Smooth muscle cell (in vitro differentiated cells): ENCODE measurements at regions not wholly inside any gene's neighbourhood (a gene's known extent, or its start where the extent isn't known, plus 50 kb on each side); places are given as distances from the start of the nearest gene placed in this dataset.

Experiments
- DNase-seq: peaks from one replicate; lab custom pipeline; 2025; ENCODE audit not compliant: unreplicated experiment; lab: John Stamatoyannopoulos, UW
- H2AFZ ChIP-seq: fragments of 200-600 bp; sonication (generic); 2 replicates; pipeline ENCODE4 v1.6.0; 2016; ENCODE audit warnings: antibody characterized with exemption, low read depth, mild to moderate bottlenecking
- H3F3A ChIP-seq: fragments of 200-600 bp; sonication (generic); 2 replicates; pipeline ENCODE4 v1.6.0; 2017; ENCODE audit warnings: antibody characterized with exemption, low read depth
- H3K27ac ChIP-seq: fragments of 200-600 bp; sonication (generic); 2 replicates; pipeline ENCODE4 v1.5.1; 2016; ENCODE audit warnings: low read depth, mild to moderate bottlenecking
- H3K27me3 ChIP-seq: fragments of 200-600 bp; sonication (generic); 2 replicates; pipeline ENCODE4 v1.6.1; 2016; ENCODE audit warnings: low read depth, mild to moderate bottlenecking
- H3K36me3 ChIP-seq: fragments of 200-600 bp; sonication (generic); 2 replicates; pipeline ENCODE4 v1.5.1; 2016; ENCODE audit warnings: low read depth
- H3K4me1 ChIP-seq: fragments of 200-600 bp; sonication (generic); 2 replicates; pipeline ENCODE4 v1.5.1; 2016; ENCODE audit warnings: low read depth
- H3K4me2 ChIP-seq: fragments of 200-600 bp; sonication (generic); 2 replicates; pipeline ENCODE4 v1.6.0; 2016; ENCODE audit warnings: mild to moderate bottlenecking
- H3K4me3 ChIP-seq: fragments of 200-600 bp; sonication (generic); 2 replicates; pipeline ENCODE4 v1.5.1; 2016; ENCODE audit warnings: mild to moderate bottlenecking
- H3K79me2 ChIP-seq: fragments of 200-600 bp; sonication (generic); 2 replicates; pipeline ENCODE4 v1.6.0; 2016; ENCODE audit warnings: low read depth, mild to moderate bottlenecking
- H3K9ac ChIP-seq: fragments of 200-600 bp; sonication (generic); 2 replicates; pipeline ENCODE4 v1.6.0; 2016; ENCODE audit warnings: low read depth
- H3K9me3 ChIP-seq: fragments of 200-600 bp; sonication (generic); replicated peaks from 2 replicates; pipeline ENCODE4 v1.5.1; 2016; ENCODE audit warnings: low read depth
- H4K20me1 ChIP-seq: fragments of 200-600 bp; sonication (generic); 2 replicates; pipeline ENCODE4 v1.6.0; 2016; ENCODE audit warnings: low read depth
- CTCF ChIP-seq: fragments of 200-600 bp; sonication (generic); IDR thresholded peaks from 2 replicates; pipeline ENCODE4 v1.5.1; 2017; ENCODE audit warnings: borderline replicate concordance, mild to moderate bottlenecking, antibody characterized with exemption; ENCODE audit not compliant: insufficient read depth, poor library complexity, severe bottlenecking
- WGBS: methylation state at CpG from one replicate; pipeline ENCODE4 v1.1.7; 2016; ENCODE audit warnings: low lambda C conversion rate; 5-methylcytosine and 5-hydroxymethylcytosine counted together

GRCh38 chr10:81303656-81304055, 571.3 kb upstream of the NRG3 start:
- Histone ChIP-seq H3K9me3 (no peaks in the 10 kb centered on the region), H3K79me2 (no peaks in the 10 kb centered on the region), H2AFZ (no peak overlapping the region), H3K9ac (no peak overlapping the region), H3K27ac (no peak overlapping the region), H3K4me3 (no peak overlapping the region), H3K36me3 (no peaks in the 10 kb centered on the region), H3K4me1 (no peaks in the 10 kb centered on the region), H3K27me3 (no peaks in the 10 kb centered on the region), H3F3A (no peaks in the 10 kb centered on the region), H4K20me1 (no peaks in the 10 kb centered on the region), H3K4me2 (no peak overlapping the region)
- DNase-seq, result no peak
- 61% methylated on average over 1 of the region's 1 CpG for WGBS
- TF ChIP-seq CTCF, result no peak

GRCh38 chr10:81306971-81307782, 567.8 kb upstream of the NRG3 start:
- Histone ChIP-seq H3K27ac (no peak overlapping the region), H3K36me3 (no peaks in the 10 kb centered on the region), H3K79me2 (no peaks in the 10 kb centered on the region), H2AFZ (no peak overlapping the region), H3K9ac (no peak overlapping the region), H4K20me1 (no peaks in the 10 kb centered on the region), H3K4me1 (no peaks in the 10 kb centered on the region), H3K4me2 (no peak overlapping the region), H3K9me3 (no peaks in the 10 kb centered on the region), H3F3A (no peaks in the 10 kb centered on the region), H3K4me3 (no peak overlapping the region), H3K27me3 (no peaks in the 10 kb centered on the region)
- 86% methylated on average over 4 of the region's 4 CpGs for WGBS
- TF ChIP-seq CTCF, result no peak
- DNase-seq, result no peak

- H3K4me1 ChIP-seq, result no peaks in the 10 kb centered on the region
- no peak overlapping the region for H3K9ac ChIP-seq
- H3K4me2 ChIP-seq, result no peak overlapping the region
- no peak overlapping the region for H3K4me3 ChIP-seq
- H4K20me1 ChIP-seq, result no peaks in the 10 kb centered on the region
- DNase-seq, result no peak
- TF ChIP-seq CTCF, result no peak
- no peak overlapping the region for H3K27ac ChIP-seq
- no peaks in the 10 kb centered on the region for H3K9me3 ChIP-seq
- no peaks in the 10 kb centered on the region for H3F3A ChIP-seq
- WGBS, result 96% methylated on average over 32 of the region's 38 CpGs
- no peaks in the 10 kb centered on the region for H3K79me2 ChIP-seq
- H3K36me3 ChIP-seq, result no peaks in the 10 kb centered on the region
- no peak overlapping the region for H2AFZ ChIP-seq
- H3K27me3 ChIP-seq, result no peaks in the 10 kb centered on the region
Observed at GRCh38 chr10:81309041-81309552, 565.9 kb upstream of the NRG3 start.

- no peak overlapping the region for H3K27ac ChIP-seq
- H2AFZ ChIP-seq, result no peak overlapping the region
- no peaks in the 10 kb centered on the region for H3K27me3 ChIP-seq
- no peaks in the 10 kb centered on the region for H3K36me3 ChIP-seq
- H3K9ac ChIP-seq, result no peak overlapping the region
- no peaks in the 10 kb centered on the region for H3K79me2 ChIP-seq
- no peak for TF ChIP-seq CTCF
- no peak for DNase-seq
- WGBS, result 84% methylated on average over 2 of the region's 2 CpGs
- no peaks in the 10 kb centered on the region for H4K20me1 ChIP-seq
- H3K4me2 ChIP-seq, result no peak overlapping the region
- no peaks in the 10 kb centered on the region for H3K9me3 ChIP-seq
- no peak overlapping the region for H3K4me3 ChIP-seq
- H3F3A ChIP-seq, result no peaks in the 10 kb centered on the region
- H3K4me1 ChIP-seq, result no peaks in the 10 kb centered on the region
Observed at GRCh38 chr10:81314471-81314870, 560.5 kb upstream of the NRG3 start.
